IMR-90 (cell line): ENCODE measurements at regions not wholly inside any gene's neighbourhood (a gene's known extent, or its start where the extent isn't known, plus 50 kb on each side); places are given as distances from the start of the nearest gene placed in this dataset.

ENCODE experiments used
- ATAC-seq: fragments of 200-7000 bp; cut with Tn5 transposase; 2 replicates; pipeline ENCODE4 v1.9.1; 2020; ENCODE audit warnings: low read depth, mild to moderate bottlenecking, moderate library complexity
- BruUV-seq: library from RNA; stranded (reverse); fragments of 400-500 nt; replicated peaks from 2 replicates; lab custom pipeline; 2021; lab: Mats Ljungman, UMichigan
- CTCF ChIA-PET: fragments of 300-600 bp; formaldehyde crosslinking; extraction: SDS; loops from one replicate; lab custom pipeline; 2021; ENCODE audit warnings: antibody characterized with exemption; lab: Yijun Ruan, JAX
- POLR2A ChIA-PET: fragments of 300-600 bp; sonication (Branson Sonifier 250); formaldehyde crosslinking; loops from one replicate; lab custom pipeline; 2022; ENCODE audit warnings: antibody characterized with exemption; ENCODE audit not compliant: unreplicated experiment; lab: Charles Lee
- DNase-seq: peaks from one replicate; pipeline ENCODE4 v3.0.0; 2013
- H2AFZ ChIP-seq: replicated peaks from 2 replicates; pipeline ENCODE3; 2013; ENCODE audit warnings: low read length, mild to moderate bottlenecking; ENCODE audit not compliant: poor library complexity
- H2AK5ac ChIP-seq: 2 replicates; pipeline ENCODE4 v1.6.1; 2013; ENCODE audit warnings: low read depth, low read length, inconsistent platforms
- H2AK9ac ChIP-seq: replicated peaks from 2 replicates; pipeline ENCODE3; 2013; ENCODE audit warnings: mild to moderate bottlenecking, low read depth, low read length, moderate library complexity; ENCODE audit not compliant: poor library complexity
- H2BK120ac ChIP-seq: 2 replicates; pipeline ENCODE4 v1.6.1; 2013; ENCODE audit warnings: low read depth, low read length, inconsistent platforms
- H2BK15ac ChIP-seq: 3 replicates; pipeline ENCODE4 v1.6.1; 2013; ENCODE audit warnings: low read depth, low read length, inconsistent platforms
- H2BK20ac ChIP-seq: 2 replicates; pipeline ENCODE4 v1.6.1; 2013; ENCODE audit warnings: low read depth, mild to moderate bottlenecking, inconsistent platforms, low read length, moderate library complexity
- H2BK5ac ChIP-seq: 2 replicates; pipeline ENCODE4 v1.6.1; 2013; ENCODE audit warnings: mild to moderate bottlenecking, low read depth, low read length, inconsistent platforms; ENCODE audit not compliant: poor library complexity, severe bottlenecking
- H3K14ac ChIP-seq: replicated peaks from 2 replicates; pipeline ENCODE4 v1.6.1; 2013; ENCODE audit warnings: low read depth, low read length, inconsistent platforms
- H3K18ac ChIP-seq: 2 replicates; pipeline ENCODE4 v1.6.1; 2013; ENCODE audit warnings: low read depth, low read length, control low read depth
- H3K23ac ChIP-seq: 2 replicates; pipeline ENCODE4 v1.6.1; 2013; ENCODE audit warnings: low read depth, low read length, inconsistent platforms
- H3K27ac ChIP-seq: 2 replicates; pipeline ENCODE4 v1.5.1; 2013; ENCODE audit warnings: mild to moderate bottlenecking, control low read depth, low read length; ENCODE audit not compliant: insufficient read depth
- H3K27me3 ChIP-seq: 2 replicates; pipeline ENCODE4 v1.6.1; 2013; ENCODE audit warnings: low read length; ENCODE audit not compliant: control insufficient read depth, insufficient read depth
- H3K36me3 ChIP-seq: 2 replicates; pipeline ENCODE4 v1.6.1; 2013; ENCODE audit warnings: low read length, mixed read lengths; ENCODE audit not compliant: control insufficient read depth, insufficient read depth
- H3K4ac ChIP-seq: 2 replicates; pipeline ENCODE4 v1.6.1; 2013; ENCODE audit warnings: low read depth, low read length, inconsistent platforms
- H3K4me1 ChIP-seq: 2 replicates; pipeline ENCODE4 v1.6.1; 2013; ENCODE audit warnings: low read length, mixed read lengths; ENCODE audit not compliant: control insufficient read depth, insufficient read depth
- H3K4me2 ChIP-seq: 2 replicates; pipeline ENCODE4 v1.6.1; 2013; ENCODE audit warnings: low read depth, mild to moderate bottlenecking, control low read depth, low read length, moderate library complexity
- H3K4me3 ChIP-seq: 2 replicates; pipeline ENCODE4 v1.5.1; 2013; ENCODE audit warnings: low read depth, mild to moderate bottlenecking, control low read depth, low read length, moderate library complexity; ENCODE audit not compliant: insufficient read depth
- H3K56ac ChIP-seq: 2 replicates; pipeline ENCODE4 v1.6.1; 2013; ENCODE audit warnings: low read length, inconsistent platforms; ENCODE audit not compliant: insufficient read depth; ENCODE audit errors: extremely low read depth
- H3K79me1 ChIP-seq, 2 experiments: 2 replicates each; pipeline ENCODE4 v1.6.1; 2013; ENCODE audit warnings: low read length in 2 of 2, inconsistent platforms in 1 of 2, low read depth in 1 of 2
- H3K9ac ChIP-seq: 2 replicates; pipeline ENCODE4 v1.6.1; 2013; ENCODE audit warnings: low read depth, low read length, control low read depth
- H3K9me1 ChIP-seq: 2 replicates; pipeline ENCODE4 v1.6.1; 2013; ENCODE audit warnings: low read length, inconsistent platforms; ENCODE audit not compliant: insufficient read depth
- H3K9me3 ChIP-seq: 2 replicates; pipeline ENCODE4 v1.6.1; 2013; ENCODE audit warnings: low read length; ENCODE audit not compliant: control insufficient read depth, insufficient read depth
- H4K20me1 ChIP-seq: 2 replicates; pipeline ENCODE4 v1.6.1; 2013; ENCODE audit warnings: low read length, inconsistent platforms; ENCODE audit not compliant: insufficient read depth
- H4K5ac ChIP-seq: 2 replicates; pipeline ENCODE4 v1.6.1; 2013; ENCODE audit warnings: mild to moderate bottlenecking, low read depth, low read length, control low read depth
- H4K8ac ChIP-seq, 2 experiments: 2 replicates each; pipeline ENCODE4 v1.6.1; 2013; ENCODE audit warnings: low read depth in 2 of 2, low read length in 2 of 2, control low read depth in 1 of 2, inconsistent platforms in 1 of 2
- H4K91ac ChIP-seq: 2 replicates; pipeline ENCODE4 v1.6.1; 2013; ENCODE audit warnings: low read depth, low read length, inconsistent platforms; ENCODE audit not compliant: insufficient read depth
- BHLHE40 ChIP-seq: fragments of 150-350 bp; IDR thresholded peaks from 2 replicates; pipeline ENCODE4 v1.6.1; 2016; ENCODE audit warnings: mild to moderate bottlenecking, low read depth, low read length
- CEBPB ChIP-seq: IDR thresholded peaks from 2 replicates; pipeline ENCODE4 v1.6.1; 2012; ENCODE audit warnings: low read depth, low read length, improper control_type of control experiment
- CHD1 ChIP-seq: IDR thresholded peaks from 2 replicates; pipeline ENCODE4 v1.6.1; 2012; ENCODE audit warnings: low read depth, low read length, improper control_type of control experiment
- CTCF ChIP-seq: conservative IDR thresholded peaks from 2 replicates; pipeline ENCODE4 v1.5.1; 2012; ENCODE audit warnings: mild to moderate bottlenecking, low read depth, low read length, improper control_type of control experiment
- ELK1 ChIP-seq: fragments of 150-350 bp; IDR thresholded peaks from 2 replicates; pipeline ENCODE4 v1.6.1; 2016; ENCODE audit warnings: low read depth, mild to moderate bottlenecking, low read length, moderate library complexity, borderline replicate concordance
- FOS ChIP-seq: fragments of 150-350 bp; IDR thresholded peaks from 2 replicates; pipeline ENCODE4 v1.6.1; 2016; ENCODE audit warnings: low read depth, low read length
- MAFK ChIP-seq: IDR thresholded peaks from 2 replicates; pipeline ENCODE4 v1.6.1; 2012; ENCODE audit warnings: low read depth, low read length, improper control_type of control experiment
- MAZ ChIP-seq: IDR thresholded peaks from 2 replicates; pipeline ENCODE4 v1.6.1; 2012; ENCODE audit warnings: low read depth, mild to moderate bottlenecking, low read length, improper control_type of control experiment, moderate library complexity, borderline replicate concordance
- MXI1 ChIP-seq: IDR thresholded peaks from 2 replicates; pipeline ENCODE4 v1.6.1; 2012; ENCODE audit warnings: low read depth, mild to moderate bottlenecking, low read length, moderate library complexity, borderline replicate concordance
- NFE2L2 ChIP-seq: fragments of 150-350 bp; IDR thresholded peaks from 2 replicates; pipeline ENCODE4 v1.6.1; 2016; ENCODE audit warnings: low read depth, mild to moderate bottlenecking, low read length
- POLR2A ChIP-seq: IDR thresholded peaks from 2 replicates; pipeline ENCODE4 v1.6.1; 2012; ENCODE audit warnings: mild to moderate bottlenecking, low read depth, low read length
- RAD21 ChIP-seq: IDR thresholded peaks from 2 replicates; pipeline ENCODE4 v1.6.1; 2012; ENCODE audit warnings: low read length, improper control_type of control experiment
- RCOR1 ChIP-seq: IDR thresholded peaks from 2 replicates; pipeline ENCODE4 v1.6.1; 2012; ENCODE audit warnings: mild to moderate bottlenecking, low read length, improper control_type of control experiment; ENCODE audit not compliant: insufficient replicate concordance
- RFX5 ChIP-seq: IDR thresholded peaks from 2 replicates; pipeline ENCODE4 v1.8.0; 2012; ENCODE audit warnings: low read depth, mild to moderate bottlenecking, low read length, moderate library complexity
- SMC3 ChIP-seq: fragments of 150-350 bp; IDR thresholded peaks from 2 replicates; pipeline ENCODE4 v1.6.1; 2016; ENCODE audit warnings: low read depth, mild to moderate bottlenecking, antibody characterized with exemption, low read length, moderate library complexity
- USF2 ChIP-seq: fragments of 150-350 bp; IDR thresholded peaks from 2 replicates; pipeline ENCODE4 v1.6.1; 2017; ENCODE audit warnings: mild to moderate bottlenecking, antibody characterized with exemption, low read length, low read depth
- WGBS, 2 experiments: methylation state at CpG; one replicate each; pipeline versions ENCODE4 v1.1.5 to v1.1.7; 2013; ENCODE audit warnings: missing lambda C conversion rate in 2 of 2; ENCODE audit not compliant: insufficient read length in 1 of 2; ENCODE audit errors: extremely low coverage in 2 of 2; 5-methylcytosine and 5-hydroxymethylcytosine counted together
- dilution Hi-C: fragments of 300-500 bp; cut with HindIII; formaldehyde crosslinking; loops from one replicate; pipeline ENCODE4 v1.14.3; 2018; ENCODE audit warnings: low sequenced_read_pairs; ENCODE audit not compliant: unreplicated experiment
- in situ Hi-C: fragments of 300-500 bp; cut with MboI; formaldehyde crosslinking; loops from 3 replicates; pipeline ENCODE4 v1.14.3; 2019; ENCODE audit warnings: low sequenced_read_pairs, inconsistent platforms, mixed read lengths
- intact Hi-C: fragments of 100-400 bp; cut with micrococcal nuclease; formaldehyde crosslinking; loops from 2 replicates; pipeline ENCODE4 v1.10.0; 2022

GRCh38 chr2:7752291-7752690 is 835.1 kb downstream of the RNF144A start:
- dilution Hi-C loops: no loop called here
- no peak overlapping the region for H3K56ac ChIP-seq
- no peak overlapping the region for H3K14ac ChIP-seq

More at GRCh38 chr2:7752291-7752690, 835.1 kb downstream of the RNF144A start:
- Histone ChIP-seq H3K27me3 (no peaks in the 10 kb centered on the region), H3K27ac (no peak overlapping the region), H3K4me3 (no peak overlapping the region), H4K5ac (no peak overlapping the region), H2BK15ac (no peak overlapping the region), H3K18ac (no peak overlapping the region), H3K4ac (no peak overlapping the region), H3K23ac (no peak overlapping the region), H3K9ac (no peak overlapping the region), H3K9me3 (peaks cover 3% of the 10 kb centered on the region), H4K91ac (no peak overlapping the region), H3K79me1 (no peaks in the 10 kb centered on the region), H3K4me2 (no peak overlapping the region), H3K9me1 (no peaks in the 10 kb centered on the region), H4K20me1 (no peaks in the 10 kb centered on the region), H4K8ac (no peak overlapping the region), H2AFZ (no peak overlapping the region), H2AK5ac (no peak overlapping the region), H2BK5ac (no peak overlapping the region), H2AK9ac (no peak overlapping the region), H2BK20ac (no peak overlapping the region), H3K36me3 (no peaks in the 10 kb centered on the region), H3K4me1 (no peaks in the 10 kb centered on the region), H2BK120ac (no peak overlapping the region)
- CTCF ChIA-PET: no interaction called here
- in situ Hi-C loops (no loop called here), intact Hi-C loops (loop anchor here (10.0 kb wide), 1 partner anchor 173 kb away; no protein-coding TSS in a partner anchor)
- ATAC-seq (no peak), DNase-seq (no peak)
- WGBS, 2 experiments: no CpG with 5 or more reads among the region's 1 CpG
- POLR2A ChIA-PET: no interaction called here
- TF ChIP-seq SMC3 (no peak), RCOR1 (no peak), MXI1 (no peak), RFX5 (no peak), CHD1 (no peak), CEBPB (no peak), BHLHE40 (no peak), ELK1 (no peak), MAFK (no peak), USF2 (no peak), FOS (no peak), MAZ (no peak), NFE2L2 (no peak), POLR2A (no peak), CTCF (no peak), RAD21 (no peak)
- no TSS peak for BruUV-seq
